Karpas-422 (cell line): ENCODE measurements at regions not wholly inside any gene's neighbourhood (a gene's known extent, or its start where the extent isn't known, plus 50 kb on each side); places are given as distances from the start of the nearest gene placed in this dataset.
"Not testable (repeated sequence)": the region's sequence is repeated elsewhere in the genome, so short reads cannot be mapped to it uniquely, and the experiment has no call there.

Experiments used
- DNase-seq: peaks from one replicate; pipeline ENCODE4 v3.0.0-alpha.2; 2015
- H2AFZ ChIP-seq: fragments of 200-600 bp; sonication (generic); 2 replicates; pipeline ENCODE4 v1.6.1; 2014; ENCODE audit warnings: antibody characterized with exemption, low read length, mixed read lengths
- H3K27ac ChIP-seq: fragments of 200-600 bp; sonication (generic); 2 replicates; pipeline ENCODE4 v1.5.1; 2014; ENCODE audit warnings: mild to moderate bottlenecking, low read length, moderate library complexity
- H3K27me3 ChIP-seq: fragments of 200-600 bp; sonication (generic); 2 replicates; pipeline ENCODE4 v1.6.1; 2014; ENCODE audit warnings: low read length, mixed read lengths
- H3K36me3 ChIP-seq: fragments of 200-600 bp; sonication (generic); 2 replicates; pipeline ENCODE4 v1.6.1; 2014; ENCODE audit warnings: low read length, mixed read lengths; ENCODE audit not compliant: insufficient read depth
- H3K4me1 ChIP-seq: fragments of 200-600 bp; sonication (generic); 2 replicates; pipeline ENCODE4 v1.6.1; 2014; ENCODE audit warnings: mild to moderate bottlenecking, low read length, mixed read lengths
- H3K4me2 ChIP-seq: fragments of 200-600 bp; sonication (generic); 2 replicates; pipeline ENCODE4 v1.6.1; 2014; ENCODE audit warnings: low read length, low read depth, mild to moderate bottlenecking; ENCODE audit not compliant: poor library complexity, severe bottlenecking
- H3K4me3 ChIP-seq: fragments of 200-600 bp; sonication (generic); 2 replicates; pipeline ENCODE4 v1.5.1; 2014; ENCODE audit warnings: mild to moderate bottlenecking, antibody characterized with exemption, low read length, mixed read lengths
- H3K79me2 ChIP-seq: fragments of 200-600 bp; sonication (generic); 2 replicates; pipeline ENCODE4 v1.6.1; 2014; ENCODE audit warnings: mild to moderate bottlenecking, low read length, mixed read lengths
- H3K9ac ChIP-seq: fragments of 200-600 bp; sonication (generic); 2 replicates; pipeline ENCODE4 v1.6.0; 2014; ENCODE audit warnings: low read length
- H3K9me2 ChIP-seq: fragments of 200-600 bp; sonication (generic), shearing (Covaris generic); replicated peaks from 2 replicates; pipeline ENCODE4 v1.6.0; 2014; ENCODE audit warnings: mild to moderate bottlenecking, low read length, moderate library complexity; ENCODE audit not compliant: insufficient read depth
- H3K9me3 ChIP-seq: fragments of 300-700, 200-600 bp; sonication (generic); 2 replicates; pipeline ENCODE4 v1.6.1; 2014; ENCODE audit warnings: low read length, mixed read lengths
- H4K20me1 ChIP-seq: fragments of 200-600 bp; sonication (generic); 2 replicates; pipeline ENCODE4 v1.6.1; 2014; ENCODE audit warnings: mild to moderate bottlenecking, antibody characterized with exemption, low read length, low read depth; ENCODE audit not compliant: insufficient read depth

DNA sequence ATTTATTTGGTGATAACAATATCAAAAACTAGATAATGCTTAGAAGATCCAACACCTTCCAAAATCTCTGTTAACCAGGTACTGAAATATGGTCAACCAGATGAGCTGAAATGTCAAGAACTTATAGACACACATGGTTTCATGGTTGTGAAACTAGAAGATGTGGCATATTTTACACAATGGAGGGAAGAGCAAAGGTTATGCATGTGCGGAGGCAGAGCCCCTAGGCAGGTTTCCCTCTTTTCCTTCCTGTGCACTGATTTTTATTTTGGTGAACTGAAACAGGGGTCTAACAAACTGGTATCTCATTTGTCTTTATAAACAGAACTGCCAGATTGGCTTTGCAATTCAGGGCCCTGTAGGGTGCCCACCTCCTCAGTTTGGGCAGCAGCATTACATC is 91.6 kb downstream of the PRL start:
- Histone ChIP-seq H3K79me2 (no peaks in the 10 kb centered on the region), H3K4me2 (no peak overlapping the region)

DNA sequence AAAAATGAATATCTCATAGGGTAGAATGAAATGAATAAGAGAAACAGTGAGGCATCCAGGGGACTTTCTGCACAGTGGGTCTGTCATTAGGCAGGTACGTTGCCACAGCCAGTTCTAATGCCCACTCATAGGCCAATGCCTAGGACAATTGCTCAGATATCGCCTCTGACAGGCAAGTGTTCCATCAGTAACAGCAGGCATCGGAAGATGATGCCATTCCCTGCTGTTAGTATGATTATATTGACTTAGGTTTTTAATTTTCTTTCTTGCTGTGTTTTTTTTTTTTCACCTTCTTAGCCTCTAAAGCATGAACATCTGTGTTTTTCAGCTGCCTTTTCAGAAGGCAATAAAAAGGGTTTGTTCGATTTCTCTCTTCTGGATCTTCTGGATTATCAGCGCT is 90.7 kb downstream of the PRL start:
- Histone ChIP-seq H3K4me1 (no peaks in the 10 kb centered on the region), H3K4me3 (no peak overlapping the region), H3K27me3 (no peaks in the 10 kb centered on the region), H4K20me1 (no peaks in the 10 kb centered on the region), H3K9me3 (no peaks in the 10 kb centered on the region), H3K9me2 (no peaks in the 10 kb centered on the region), H2AFZ (no peak overlapping the region), H3K36me3 (no peaks in the 10 kb centered on the region), H3K27ac (no peak overlapping the region), H3K9ac (no peak overlapping the region), H3K4me2 (no peak overlapping the region), H3K79me2 (no peaks in the 10 kb centered on the region)
- DNase-seq: no peak

More for the DNA sequence above, 91.6 kb downstream of the PRL start:
- H3K9me2 ChIP-seq: no peaks in the 10 kb centered on the region
- no peaks in the 10 kb centered on the region for H3K9me3 ChIP-seq
- no peak overlapping the region for H2AFZ ChIP-seq
- H3K4me3 ChIP-seq: no peak overlapping the region
- no peak overlapping the region for H3K27ac ChIP-seq
- no peaks in the 10 kb centered on the region for H4K20me1 ChIP-seq
- no peak for DNase-seq
- H3K9ac ChIP-seq: no peak overlapping the region
- H3K36me3 ChIP-seq: no peaks in the 10 kb centered on the region
- no peaks in the 10 kb centered on the region for H3K27me3 ChIP-seq
- no peaks in the 10 kb centered on the region for H3K4me1 ChIP-seq

DNA sequence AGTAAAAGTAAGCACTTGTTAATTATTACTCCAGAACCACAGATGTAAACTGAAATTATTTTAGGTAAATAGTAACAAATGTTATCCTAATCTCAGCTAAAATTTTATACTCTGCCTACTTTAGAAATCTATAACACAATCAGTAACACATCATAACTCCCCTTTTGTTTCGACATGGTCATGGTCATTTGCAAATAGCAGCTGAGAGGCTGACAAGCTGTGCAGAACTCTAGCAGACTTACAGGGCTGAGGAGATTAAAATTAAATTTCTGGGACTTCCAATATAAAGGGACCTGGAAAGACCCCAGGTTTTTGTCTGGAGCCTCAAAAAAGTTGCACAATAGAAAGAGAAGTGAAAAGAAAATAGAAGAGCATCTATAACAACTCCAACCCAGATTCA is 88.8 kb downstream of the PRL start:
- H3K4me1 ChIP-seq: no peaks in the 10 kb centered on the region
- H3K4me3 ChIP-seq: no peak overlapping the region
- no peak overlapping the region for H3K4me2 ChIP-seq
- no peaks in the 10 kb centered on the region for H3K9me2 ChIP-seq
- H4K20me1 ChIP-seq: no peaks in the 10 kb centered on the region
- H3K27ac ChIP-seq: no peak overlapping the region
- H3K27me3 ChIP-seq: no peaks in the 10 kb centered on the region
- no peak for DNase-seq
- H3K79me2 ChIP-seq: no peaks in the 10 kb centered on the region
- no peak overlapping the region for H2AFZ ChIP-seq
- H3K9me3 ChIP-seq: no peaks in the 10 kb centered on the region
- no peaks in the 10 kb centered on the region for H3K36me3 ChIP-seq
- no peak overlapping the region for H3K9ac ChIP-seq

DNA sequence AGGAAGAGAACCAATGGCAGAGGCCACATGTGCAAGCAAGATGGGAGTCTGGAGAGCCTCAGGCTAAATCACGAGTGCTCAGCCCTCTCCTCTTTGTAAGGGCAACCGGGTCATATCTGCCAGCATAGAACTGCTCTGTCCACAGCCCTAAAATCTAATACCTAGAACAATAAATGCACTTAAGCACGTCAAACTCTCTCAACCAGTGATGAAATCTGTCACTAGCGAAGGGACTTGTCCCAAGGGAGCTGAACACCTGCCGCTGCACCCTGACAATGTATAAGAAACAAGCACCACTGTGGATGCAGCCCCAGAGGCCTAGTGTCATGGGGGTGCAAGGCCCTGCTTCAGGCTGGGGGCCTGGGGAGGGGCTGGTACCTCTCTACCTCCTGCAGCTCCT is 82.5 kb downstream of the PRL start:
- Histone ChIP-seq H3K79me2 (no peaks in the 10 kb centered on the region), H3K9me2 (no peaks in the 10 kb centered on the region), H3K9me3 (no peaks in the 10 kb centered on the region), H3K27ac (no peak overlapping the region), H3K4me3 (no peak overlapping the region), H3K9ac (no peak overlapping the region), H3K36me3 (no peaks in the 10 kb centered on the region), H3K27me3 (no peaks in the 10 kb centered on the region), H2AFZ (no peak overlapping the region), H4K20me1 (no peaks in the 10 kb centered on the region), H3K4me2 (no peak overlapping the region), H3K4me1 (no peaks in the 10 kb centered on the region)
- no peak for DNase-seq

DNA sequence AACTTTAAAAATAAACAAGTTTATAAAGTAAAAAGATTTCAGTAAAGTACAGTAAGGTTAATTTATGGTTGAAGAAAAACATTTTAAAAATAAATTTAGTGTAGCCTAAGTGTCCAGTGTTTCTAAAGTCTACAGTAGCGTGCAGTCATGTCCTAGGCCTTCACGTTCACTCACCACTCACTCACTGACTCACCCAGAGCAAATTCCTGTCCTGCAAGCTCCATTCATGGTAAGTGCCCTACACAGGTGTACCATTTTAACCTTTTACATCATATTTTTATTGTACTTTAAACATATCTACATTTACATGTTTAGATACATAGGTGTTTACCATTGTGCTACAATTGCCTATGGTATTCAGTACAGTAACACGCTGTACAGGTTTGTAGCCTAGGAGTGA is 81.4 kb downstream of the PRL start:
- not testable (repeated sequence) for H3K4me1 ChIP-seq, H3K27me3 ChIP-seq, H3K4me2 ChIP-seq, H4K20me1 ChIP-seq, H3K4me3 ChIP-seq, H3K27ac ChIP-seq, H3K9me2 ChIP-seq, H3K36me3 ChIP-seq, H3K9ac ChIP-seq, DNase-seq, H2AFZ ChIP-seq, H3K79me2 ChIP-seq, H3K9me3 ChIP-seq

DNA sequence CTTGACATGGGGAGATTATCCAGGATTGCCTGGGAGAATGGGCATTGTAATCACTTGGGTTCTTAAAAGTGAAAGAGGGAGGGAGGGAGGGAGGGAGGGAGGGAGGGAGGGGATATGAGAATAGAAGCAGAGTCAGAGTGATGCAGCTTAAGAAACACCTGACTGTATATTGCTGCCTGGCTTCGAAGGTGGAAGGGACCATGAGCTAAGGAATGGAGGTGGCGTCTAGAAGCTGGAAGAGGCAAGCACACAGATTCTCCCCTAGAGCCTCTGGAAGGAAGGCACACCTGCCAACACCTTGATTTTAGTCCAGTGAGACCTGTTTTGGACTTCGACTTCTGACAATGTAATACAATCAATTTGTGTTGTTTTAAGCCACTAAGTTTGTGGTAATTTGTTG is 78.4 kb downstream of the PRL start:
- H3K27ac ChIP-seq: no peak overlapping the region
- no peaks in the 10 kb centered on the region for H3K9me2 ChIP-seq
- no peak overlapping the region for H3K9ac ChIP-seq
- no peaks in the 10 kb centered on the region for H3K79me2 ChIP-seq
- no peak overlapping the region for H2AFZ ChIP-seq
- H3K4me1 ChIP-seq: no peaks in the 10 kb centered on the region
- H3K27me3 ChIP-seq: no peaks in the 10 kb centered on the region
- H3K36me3 ChIP-seq: no peaks in the 10 kb centered on the region
- DNase-seq: no peak
- H3K4me2 ChIP-seq: no peak overlapping the region
- no peak overlapping the region for H3K4me3 ChIP-seq
- no peaks in the 10 kb centered on the region for H4K20me1 ChIP-seq
- no peaks in the 10 kb centered on the region for H3K9me3 ChIP-seq

DNA sequence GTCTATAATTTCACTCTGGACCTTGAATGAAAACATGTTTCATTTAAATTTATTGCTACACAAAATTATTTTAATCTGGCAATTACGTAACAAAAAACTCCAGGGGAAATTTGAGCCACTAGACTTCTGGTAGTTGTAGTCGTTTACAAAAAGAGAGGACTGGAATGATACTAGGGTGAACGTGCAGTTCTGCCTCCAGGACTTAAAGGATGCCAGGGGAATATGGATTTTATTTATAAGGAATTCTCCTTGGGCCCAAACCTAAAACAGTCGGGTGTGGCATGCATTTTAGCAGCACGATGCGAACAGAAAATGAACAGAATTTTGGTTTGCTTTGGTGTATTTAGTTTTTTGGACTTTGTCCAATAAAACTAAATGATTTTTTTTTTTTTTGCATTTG is 76.9 kb downstream of the PRL start:
- H3K27me3 ChIP-seq: no peaks in the 10 kb centered on the region
- DNase-seq: no peak

DNA sequence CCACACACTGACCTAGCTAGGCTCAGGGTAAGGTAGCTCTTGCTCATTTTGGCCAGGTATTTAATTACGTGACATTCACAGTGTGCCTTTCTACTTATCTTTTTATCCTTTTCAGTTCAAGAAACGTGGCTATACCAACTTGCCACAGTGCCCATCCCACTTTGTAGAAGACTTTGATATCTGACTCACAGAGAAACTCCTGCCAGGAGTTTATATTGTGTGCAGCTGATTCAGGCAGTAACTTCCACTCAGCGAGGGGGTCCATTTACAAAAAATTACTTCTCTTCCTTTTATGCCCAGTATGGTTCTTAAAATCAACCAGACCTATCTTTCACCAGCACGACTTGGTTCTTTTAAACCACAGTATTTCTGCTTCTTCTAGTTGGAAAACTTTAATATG is 75.6 kb downstream of the PRL start:
- no peak for DNase-seq
- Histone ChIP-seq H3K4me2 (no peak overlapping the region), H3K27me3 (no peaks in the 10 kb centered on the region), H3K4me3 (no peak overlapping the region), H2AFZ (no peak overlapping the region), H3K9me2 (no peaks in the 10 kb centered on the region), H3K27ac (no peak overlapping the region), H4K20me1 (no peaks in the 10 kb centered on the region), H3K4me1 (no peaks in the 10 kb centered on the region), H3K9ac (no peak overlapping the region), H3K9me3 (no peaks in the 10 kb centered on the region), H3K79me2 (no peaks in the 10 kb centered on the region), H3K36me3 (no peaks in the 10 kb centered on the region)

More for the DNA sequence above, 76.9 kb downstream of the PRL start:
- no peaks in the 10 kb centered on the region for H3K9me2 ChIP-seq
- no peaks in the 10 kb centered on the region for H3K9me3 ChIP-seq
- H3K9ac ChIP-seq: no peak overlapping the region
- H3K36me3 ChIP-seq: no peaks in the 10 kb centered on the region
- H3K4me3 ChIP-seq: no peak overlapping the region
- no peaks in the 10 kb centered on the region for H4K20me1 ChIP-seq
- H3K27ac ChIP-seq: no peak overlapping the region
- no peak overlapping the region for H2AFZ ChIP-seq
- H3K79me2 ChIP-seq: no peaks in the 10 kb centered on the region
- no peaks in the 10 kb centered on the region for H3K4me1 ChIP-seq
- no peak overlapping the region for H3K4me2 ChIP-seq

DNA sequence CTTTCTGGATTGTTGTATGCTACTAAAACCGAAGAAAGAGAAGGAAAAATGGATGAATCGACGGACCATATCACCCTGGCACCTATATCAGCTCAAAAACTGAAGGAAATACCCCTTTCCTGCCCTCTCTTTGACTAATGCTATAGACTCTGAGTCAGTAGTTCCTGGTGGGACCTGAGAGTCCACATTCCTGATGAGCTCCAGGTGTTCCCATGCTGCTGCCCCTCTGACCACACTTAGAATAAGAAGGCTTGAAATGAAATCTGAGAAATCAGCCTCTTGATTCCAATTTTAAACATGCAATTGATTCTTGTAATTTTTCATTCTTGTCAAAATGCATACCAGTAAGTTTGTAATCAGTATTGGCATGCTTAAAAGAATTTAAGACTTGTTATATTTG is 75.2 kb downstream of the PRL start:
- no peak overlapping the region for H3K4me2 ChIP-seq
- no peak for DNase-seq
- no peaks in the 10 kb centered on the region for H3K9me2 ChIP-seq
- no peaks in the 10 kb centered on the region for H4K20me1 ChIP-seq
- no peaks in the 10 kb centered on the region for H3K9me3 ChIP-seq
- no peaks in the 10 kb centered on the region for H3K79me2 ChIP-seq
- H3K36me3 ChIP-seq: no peaks in the 10 kb centered on the region
- H3K4me3 ChIP-seq: no peak overlapping the region
- H3K9ac ChIP-seq: no peak overlapping the region
- H3K27me3 ChIP-seq: no peaks in the 10 kb centered on the region
- no peak overlapping the region for H3K27ac ChIP-seq
- no peak overlapping the region for H2AFZ ChIP-seq
- no peaks in the 10 kb centered on the region for H3K4me1 ChIP-seq
